ENCODE measurements at regions not wholly inside any gene's neighbourhood (a gene's known extent, or its start where the extent isn't known, plus 50 kb on each side); places are given as distances from the start of the nearest gene placed in this dataset.

- TF ChIP-seq CTCF (IDR thresholded peaks at IDR 0.05) (no peak), POLR2A (IDR thresholded peaks at IDR 0.05) (no peak)
Measured at GRCh38 chr7:41328544-41328943, 374.3 kb downstream of the INHBA start.
